H1 (cell line): ENCODE measurements at regions not wholly inside any gene's neighbourhood (a gene's known extent, or its start where the extent isn't known, plus 50 kb on each side); places are given as distances from the start of the nearest gene placed in this dataset.

Source experiments
- CTCF ChIA-PET: fragments of 300-600 bp; sonication (Branson Sonifier 250); formaldehyde crosslinking; loops from one replicate; lab custom pipeline; 2021; ENCODE audit not compliant: partially characterized antibody; lab: Charles Lee
- POLR2A ChIA-PET: fragments of 300-600 bp; sonication (Branson Sonifier 250); formaldehyde crosslinking; loops from one replicate; lab custom pipeline; 2021; ENCODE audit warnings: inconsistent platforms; ENCODE audit not compliant: partially characterized antibody; lab: Charles Lee
- DNase-seq, 2 experiments: peaks; one replicate each; pipeline versions ENCODE4 v3.0.0 to v3.0.0-alpha.2; 2010 to 2022; ENCODE audit warnings: low spot score in 2 of 2, low read depth in 1 of 2, mixed read lengths in 1 of 2
- FAIRE-seq: peaks from 2 replicates; lab custom pipeline; 2011; peaks lifted over from hg19 to GRCh38; lab: Jason Lieb, UNC
- H2AFZ ChIP-seq: 2 replicates; pipeline ENCODE4 v1.8.1; 2012; ENCODE audit warnings: low read length, inconsistent platforms
- H2AK5ac ChIP-seq: 2 replicates; pipeline ENCODE4 v1.6.1; 2013; ENCODE audit warnings: low read depth, low read length
- H2BK120ac ChIP-seq: replicated peaks from 2 replicates; pipeline ENCODE3; 2013; ENCODE audit warnings: low read depth, low read length, inconsistent platforms
- H2BK12ac ChIP-seq: 2 replicates; pipeline ENCODE4 v1.6.1; 2013; ENCODE audit warnings: low read depth, low read length
- H2BK15ac ChIP-seq: 2 replicates; pipeline ENCODE4 v1.6.1; 2013; ENCODE audit warnings: low read length
- H2BK20ac ChIP-seq: 2 replicates; pipeline ENCODE4 v1.6.1; 2013; ENCODE audit warnings: low read length
- H2BK5ac ChIP-seq: 2 replicates; pipeline ENCODE4 v1.6.1; 2013; ENCODE audit warnings: low read depth, low read length
- H3K14ac ChIP-seq: 2 replicates; pipeline ENCODE4 v1.6.1; 2013; ENCODE audit warnings: inconsistent platforms; ENCODE audit not compliant: insufficient read length
- H3K18ac ChIP-seq: 2 replicates; pipeline ENCODE4 v1.6.1; 2013; ENCODE audit warnings: low read length; ENCODE audit errors: extremely low read depth
- H3K23ac ChIP-seq: 2 replicates; pipeline ENCODE4 v1.6.1; 2013; ENCODE audit warnings: inconsistent platforms; ENCODE audit not compliant: insufficient read length
- H3K23me2 ChIP-seq: 2 replicates; pipeline ENCODE4 v1.6.1; 2013; ENCODE audit warnings: low read depth, low read length
- H3K27ac ChIP-seq: 2 replicates; pipeline ENCODE4 v1.6.1; 2011; ENCODE audit warnings: low read depth, low read length, inconsistent platforms
- H3K27me3 ChIP-seq, 4 experiments: replicated peaks in 1 of 4; 1 replicate in 1 of 4; 2 replicates in 3 of 4; pipeline versions ENCODE4 v1.6.1 to v1.8.1; 2011 to 2013; ENCODE audit warnings: low read length in 3 of 4, mild to moderate bottlenecking in 3 of 4, inconsistent platforms in 2 of 4, mixed read lengths in 2 of 4, moderate library complexity in 1 of 4; ENCODE audit not compliant: control insufficient read depth in 3 of 4, insufficient read depth in 3 of 4; ENCODE audit errors: extremely low read depth in 1 of 4
- H3K36me3 ChIP-seq, 4 experiments: 2 replicates each; pipeline versions ENCODE4 v1.6.1 to v1.8.1; 2011 to 2013; ENCODE audit warnings: mild to moderate bottlenecking in 4 of 4, low read length in 3 of 4, moderate library complexity in 2 of 4, control low read depth in 1 of 4, inconsistent platforms in 1 of 4; ENCODE audit not compliant: insufficient read depth in 4 of 4, control insufficient read depth in 2 of 4
- H3K4ac ChIP-seq: replicated peaks from 2 replicates; pipeline ENCODE3; 2013; ENCODE audit warnings: low read length, low read depth, mixed read lengths, inconsistent platforms; ENCODE audit not compliant: insufficient read length
- H3K4me1 ChIP-seq, 4 experiments: replicated peaks in 1 of 4; 1 replicate in 1 of 4; 2 replicates in 3 of 4; pipeline versions ENCODE4 v1.6.1 to v1.8.1; 2011 to 2013; ENCODE audit warnings: low read length in 3 of 4, inconsistent platforms in 2 of 4, mixed read lengths in 1 of 4; ENCODE audit not compliant: insufficient read depth in 4 of 4, control insufficient read depth in 3 of 4
- H3K4me2 ChIP-seq, 2 experiments: 2 replicates each; pipeline versions ENCODE4 v1.6.1 to v1.8.1; 2011 to 2013; ENCODE audit warnings: low read depth in 2 of 2, low read length in 2 of 2, control low read depth in 1 of 2, inconsistent platforms in 1 of 2, mild to moderate bottlenecking in 1 of 2; ENCODE audit not compliant: insufficient read depth in 1 of 2
- H3K4me3 ChIP-seq, 4 experiments: fragments of 200-600, 300-600 bp in 1 of 4; sonication (generic), shearing (Covaris generic), sonication (Bioruptor Twin) in 1 of 4; 2 replicates each; pipeline versions ENCODE4 v1.5.1 to v1.8.1; 2011 to 2016; ENCODE audit warnings: low read length in 4 of 4, low read depth in 3 of 4, control low read depth in 2 of 4, inconsistent platforms in 2 of 4, mild to moderate bottlenecking in 2 of 4, mixed read lengths in 1 of 4, moderate library complexity in 1 of 4; ENCODE audit not compliant: insufficient read depth in 2 of 4; ENCODE audit errors: extremely low read depth in 1 of 4
- H3K56ac ChIP-seq: replicated peaks from 2 replicates; pipeline ENCODE3; 2013; ENCODE audit warnings: low read depth, mild to moderate bottlenecking, mixed read lengths, low read length, inconsistent platforms; ENCODE audit not compliant: insufficient read length
- H3K79me1 ChIP-seq: 2 replicates; pipeline ENCODE4 v1.6.1; 2013; ENCODE audit warnings: low read depth, low read length, control low read depth
- H3K79me2 ChIP-seq, 2 experiments: 2 replicates each; pipeline versions ENCODE4 v1.6.1 to v1.8.1; 2012 to 2013; ENCODE audit warnings: low read length in 2 of 2, mild to moderate bottlenecking in 2 of 2, inconsistent platforms in 1 of 2; ENCODE audit not compliant: insufficient read depth in 2 of 2, control insufficient read depth in 1 of 2
- H3K9ac ChIP-seq, 4 experiments: replicated peaks in 1 of 4; 1 replicate in 1 of 4; 2 replicates in 3 of 4; pipeline versions ENCODE4 v1.6.1 to v1.8.1; 2011 to 2013; ENCODE audit warnings: low read depth in 3 of 4, low read length in 3 of 4, control low read depth in 2 of 4, mild to moderate bottlenecking in 2 of 4, moderate library complexity in 2 of 4, inconsistent platforms in 1 of 4; ENCODE audit errors: extremely low read depth in 1 of 4
- H3K9me3 ChIP-seq, 2 experiments: 2 replicates each; pipeline versions ENCODE4 v1.6.1 to v1.8.1; 2012 to 2013; ENCODE audit warnings: mild to moderate bottlenecking in 2 of 2, moderate library complexity in 2 of 2, control low read depth in 1 of 2, inconsistent platforms in 1 of 2, low read depth in 1 of 2, low read length in 1 of 2, mixed read lengths in 1 of 2; ENCODE audit not compliant: insufficient read depth in 2 of 2
- H4K20me1 ChIP-seq, 2 experiments: replicated peaks in 1 of 2; 2 replicates each; pipeline versions ENCODE3 to v1.8.1; 2011 to 2013; ENCODE audit warnings: inconsistent platforms in 2 of 2, low read length in 2 of 2, mild to moderate bottlenecking in 1 of 2; ENCODE audit not compliant: insufficient read depth in 2 of 2, control insufficient read depth in 1 of 2
- H4K5ac ChIP-seq: 2 replicates; pipeline ENCODE4 v1.6.1; 2013; ENCODE audit warnings: low read length, low read depth, mixed read lengths, inconsistent platforms; ENCODE audit not compliant: insufficient read length
- H4K8ac ChIP-seq: 2 replicates; pipeline ENCODE4 v1.8.0; 2013; ENCODE audit warnings: mild to moderate bottlenecking, moderate library complexity, low read length, inconsistent platforms; ENCODE audit not compliant: insufficient read depth; ENCODE audit errors: extremely low read depth
- H4K91ac ChIP-seq: replicated peaks from 2 replicates; pipeline ENCODE3; 2013; ENCODE audit warnings: low read length, mixed read lengths, inconsistent platforms; ENCODE audit not compliant: insufficient read length
- ASH2L ChIP-seq: fragments of 200-600, 300-600 bp; sonication (generic); IDR thresholded peaks from one replicate; pipeline ENCODE4 v1.7.1; 2017; ENCODE audit warnings: low read length
- CBX5 ChIP-seq: fragments of 300-800, 300-1000 bp; sonication (generic); IDR thresholded peaks from 2 replicates; pipeline ENCODE4 v1.7.1; 2016; ENCODE audit warnings: antibody characterized with exemption, low read length, low read depth
- EGR1 ChIP-seq: IDR thresholded peaks from 2 replicates; pipeline ENCODE4 v1.6.1; 2011; ENCODE audit warnings: low read depth, low read length, borderline replicate concordance
- SP4 ChIP-seq: IDR thresholded peaks from 2 replicates; pipeline ENCODE4 v1.6.1; 2012; ENCODE audit warnings: low read length, inconsistent platforms
- TBP ChIP-seq: IDR thresholded peaks from 2 replicates; pipeline ENCODE4 v1.6.1; 2011; ENCODE audit warnings: low read depth, low read length, improper control_type of control experiment
- WGBS, 2 experiments: shearing (Covaris generic) in 1 of 2; methylation state at CpG; one replicate each; pipeline versions ENCODE4 v1.1.6 to v1.1.7; 2013 to 2015; ENCODE audit warnings: low lambda C conversion rate in 2 of 2, mixed read lengths in 2 of 2, inconsistent platforms in 1 of 2, low coverage in 1 of 2, missing lambda C conversion rate in 1 of 2; ENCODE audit not compliant: insufficient replicate concordance in 2 of 2, insufficient coverage in 1 of 2, insufficient read length in 1 of 2; ENCODE audit errors: extremely low coverage in 1 of 2, missing lambda C conversion rate in 1 of 2; 5-methylcytosine and 5-hydroxymethylcytosine counted together

- Histone ChIP-seq H4K20me1 (no peaks in the 10 kb centered on the region), H3K4ac (no peak overlapping the region), H3K56ac (no peak overlapping the region), H2AK5ac (no peak overlapping the region), H2BK15ac (no peak overlapping the region), H4K8ac (no peak overlapping the region), H3K14ac (no peak overlapping the region), H2BK20ac (no peak overlapping the region), H4K5ac (no peak overlapping the region), H3K4me1 (no peaks in the 10 kb centered on the region), H3K23me2 (no peaks in the 10 kb centered on the region), H2BK120ac (no peak overlapping the region), H2BK12ac (no peak overlapping the region), H3K9ac (no peak overlapping the region), H2BK5ac (no peak overlapping the region), H3K23ac (no peak overlapping the region), H3K27ac (no peak overlapping the region), H3K4me3 (no peak overlapping the region), H3K18ac (no peak overlapping the region), H3K9me3 (no peaks in the 10 kb centered on the region), H3K36me3 (no peaks in the 10 kb centered on the region), H3K79me2 (no peaks in the 10 kb centered on the region), H3K79me1 (no peaks in the 10 kb centered on the region), H4K91ac (no peak overlapping the region), H3K4me2 (no peak overlapping the region), H3K27me3 (no peaks in the 10 kb centered on the region), H2AFZ (no peak overlapping the region)
- POLR2A ChIA-PET, result no interaction called here
- FAIRE-seq (no peak), DNase-seq (no peak)
- WGBS, 2 experiments, result 86% methylated on average over 2 of the region's 2 CpGs; no CpG with 5 or more reads in 1 of the 2 experiments
- CTCF ChIA-PET, result interaction anchor here (0.8 kb wide), 1 partner anchor 201 kb away, joined by 3 read pairs; no protein-coding TSS in a partner anchor
- TF ChIP-seq EGR1 (no peak), SP4 (no peak), CBX5 (no peak), ASH2L (no peak), TBP (no peak)
Measured at GRCh38 chr2:49289711-49290110, 135.4 kb upstream of the FSHR start.
